KMS-11 (cell line): ENCODE measurements at regions not wholly inside any gene's neighbourhood (a gene's known extent, or its start where the extent isn't known, plus 50 kb on each side); places are given as distances from the start of the nearest gene placed in this dataset.

Experiments
- H2AFZ ChIP-seq: fragments of 200-600 bp; sonication (generic); 2 replicates; pipeline ENCODE4 v1.6.1; 2016; ENCODE audit warnings: antibody characterized with exemption, mixed run types, low read depth
- H3K27ac ChIP-seq: fragments of 200-600 bp; sonication (generic); 2 replicates; pipeline ENCODE4 v1.6.1; 2016; ENCODE audit warnings: mild to moderate bottlenecking, mixed run types
- H3K27me3 ChIP-seq: fragments of 200-600 bp; sonication (generic); 2 replicates; pipeline ENCODE4 v1.6.1; 2017; ENCODE audit warnings: mild to moderate bottlenecking, low read depth, mixed run types, moderate library complexity; ENCODE audit not compliant: insufficient read depth
- H3K36me3 ChIP-seq: fragments of 200-600 bp; sonication (generic); 2 replicates; pipeline ENCODE4 v1.6.1; 2017; ENCODE audit warnings: mild to moderate bottlenecking, mixed run types; ENCODE audit not compliant: insufficient read depth
- H3K4me1 ChIP-seq: fragments of 200-600 bp; sonication (generic); 2 replicates; pipeline ENCODE4 v1.6.1; 2016; ENCODE audit warnings: mild to moderate bottlenecking, low read depth, mixed run types; ENCODE audit not compliant: poor library complexity, severe bottlenecking
- H3K4me2 ChIP-seq: fragments of 200-600 bp; sonication (generic); 2 replicates; pipeline ENCODE4 v1.7.0; 2016; ENCODE audit warnings: mild to moderate bottlenecking, mixed run types
- H3K4me3 ChIP-seq: fragments of 200-600 bp; sonication (generic); IDR thresholded peaks from 2 replicates; pipeline ENCODE4 v1.6.1; 2017; ENCODE audit warnings: low read depth, low read length, mixed read lengths; ENCODE audit not compliant: insufficient read depth
- H3K79me2 ChIP-seq: fragments of 200-600 bp; sonication (generic); 2 replicates; pipeline ENCODE4 v1.6.1; 2016; ENCODE audit warnings: low read depth, mixed run types; ENCODE audit not compliant: insufficient read depth
- H3K9ac ChIP-seq: fragments of 200-600 bp; sonication (generic); 2 replicates; pipeline ENCODE4 v1.6.1; 2016; ENCODE audit warnings: mild to moderate bottlenecking, mixed run types
- H4K20me1 ChIP-seq: fragments of 200-600 bp; sonication (generic); 2 replicates; pipeline ENCODE4 v1.6.1; 2016; ENCODE audit warnings: mild to moderate bottlenecking, mixed run types; ENCODE audit not compliant: insufficient read depth
- TF ChIP-seq, protein P1 (sequence below): fragments of 200-600 bp; sonication (generic); conservative IDR thresholded peaks from 2 replicates; pipeline ENCODE4 v1.6.1; 2017; ENCODE audit warnings: low read depth, mild to moderate bottlenecking, antibody characterized with exemption, low read length, moderate library complexity, mixed read lengths

DNA sequence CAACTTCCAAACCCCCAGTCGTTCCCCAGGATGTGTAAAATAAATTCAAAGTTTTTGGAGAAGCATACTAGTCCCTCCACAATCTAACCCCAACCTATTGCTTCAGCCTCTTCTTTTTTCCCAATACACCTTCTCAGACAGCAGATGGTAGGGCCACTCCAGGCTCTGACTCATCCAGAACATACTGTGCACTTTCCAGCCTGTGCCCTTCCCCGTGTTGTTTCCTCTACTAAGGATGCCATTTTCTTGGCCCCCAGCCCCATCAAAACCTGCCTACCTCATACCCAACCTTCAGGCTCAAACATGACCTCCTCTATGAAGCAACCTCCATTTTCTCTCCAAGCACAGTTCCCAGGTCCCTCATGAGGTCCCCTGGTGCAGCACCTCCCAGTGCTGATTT is 669.3 kb downstream of the BCL11A start:
- H3K27ac ChIP-seq = no peak overlapping the region
- H2AFZ ChIP-seq = no peak overlapping the region
- H3K4me1 ChIP-seq = peaks cover 17% of the 10 kb centered on the region
- no peaks in the 10 kb centered on the region for H4K20me1 ChIP-seq
- H3K4me3 ChIP-seq = no peak overlapping the region
- no peak overlapping the region for H3K9ac ChIP-seq
- H3K27me3 ChIP-seq = no peaks in the 10 kb centered on the region
- TF ChIP-seq, protein P1, sequence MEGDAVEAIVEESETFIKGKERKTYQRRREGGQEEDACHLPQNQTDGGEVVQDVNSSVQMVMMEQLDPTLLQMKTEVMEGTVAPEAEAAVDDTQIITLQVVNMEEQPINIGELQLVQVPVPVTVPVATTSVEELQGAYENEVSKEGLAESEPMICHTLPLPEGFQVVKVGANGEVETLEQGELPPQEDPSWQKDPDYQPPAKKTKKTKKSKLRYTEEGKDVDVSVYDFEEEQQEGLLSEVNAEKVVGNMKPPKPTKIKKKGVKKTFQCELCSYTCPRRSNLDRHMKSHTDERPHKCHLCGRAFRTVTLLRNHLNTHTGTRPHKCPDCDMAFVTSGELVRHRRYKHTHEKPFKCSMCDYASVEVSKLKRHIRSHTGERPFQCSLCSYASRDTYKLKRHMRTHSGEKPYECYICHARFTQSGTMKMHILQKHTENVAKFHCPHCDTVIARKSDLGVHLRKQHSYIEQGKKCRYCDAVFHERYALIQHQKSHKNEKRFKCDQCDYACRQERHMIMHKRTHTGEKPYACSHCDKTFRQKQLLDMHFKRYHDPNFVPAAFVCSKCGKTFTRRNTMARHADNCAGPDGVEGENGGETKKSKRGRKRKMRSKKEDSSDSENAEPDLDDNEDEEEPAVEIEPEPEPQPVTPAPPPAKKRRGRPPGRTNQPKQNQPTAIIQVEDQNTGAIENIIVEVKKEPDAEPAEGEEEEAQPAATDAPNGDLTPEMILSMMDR = no peak
- H3K36me3 ChIP-seq = no peaks in the 10 kb centered on the region
- no peaks in the 10 kb centered on the region for H3K79me2 ChIP-seq
- no peak overlapping the region for H3K4me2 ChIP-seq

DNA sequence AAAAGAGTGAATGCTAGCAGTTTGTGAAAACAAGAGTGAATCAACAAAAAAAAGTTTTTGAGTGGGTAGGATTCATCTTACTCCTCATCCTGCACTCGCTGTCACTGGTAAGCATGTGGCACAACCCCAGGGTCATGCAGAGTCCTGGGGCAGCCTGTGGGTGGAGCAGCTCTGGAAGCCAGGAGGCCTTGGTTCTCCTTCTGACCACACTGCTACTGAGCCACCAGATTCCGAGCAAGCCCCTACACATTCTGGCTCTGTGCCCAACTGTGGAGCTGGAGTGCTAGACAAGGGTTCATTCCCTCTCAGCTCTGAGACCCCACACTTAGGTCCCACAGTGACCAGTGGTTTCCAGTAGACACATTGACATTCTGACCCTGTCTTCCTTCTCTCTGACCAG is 670.6 kb downstream of the BCL11A start:
- H3K27ac ChIP-seq = no peak overlapping the region

DNA sequence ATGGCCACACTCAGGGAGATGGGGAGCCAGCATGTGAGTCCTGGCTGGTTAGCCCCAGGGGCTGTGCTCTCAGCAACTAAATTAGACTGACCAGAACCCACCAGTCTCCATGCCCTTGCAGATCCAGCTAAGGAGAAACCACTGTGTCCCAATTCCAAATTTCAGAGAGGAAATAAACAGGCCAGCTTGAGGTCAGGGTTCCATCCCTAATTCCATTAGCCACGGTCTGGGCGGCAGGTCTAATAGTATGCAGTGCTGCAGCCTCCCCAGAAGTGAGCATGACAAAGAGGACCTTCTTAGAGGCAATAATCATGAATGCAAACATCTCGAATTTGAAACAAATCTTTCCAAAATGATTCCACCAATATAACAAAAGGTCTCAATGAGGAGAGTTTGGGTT is 671.2 kb downstream of the BCL11A start:
- Histone ChIP-seq H2AFZ (no peak overlapping the region), H3K27me3 (no peaks in the 10 kb centered on the region), H3K4me1 (peaks cover under 1% of the 10 kb centered on the region), H3K4me3 (no peak overlapping the region), H3K27ac (no peak overlapping the region), H3K9ac (no peak overlapping the region), H3K36me3 (no peaks in the 10 kb centered on the region), H3K4me2 (no peak overlapping the region), H3K79me2 (no peaks in the 10 kb centered on the region), H4K20me1 (no peaks in the 10 kb centered on the region)
- TF ChIP-seq, protein P1 = no peak

More for the DNA sequence above, 670.6 kb downstream of the BCL11A start:
- Histone ChIP-seq H3K36me3 (no peaks in the 10 kb centered on the region), H3K79me2 (no peaks in the 10 kb centered on the region), H3K9ac (no peak overlapping the region), H2AFZ (no peak overlapping the region), H3K4me3 (no peak overlapping the region), H3K4me2 (no peak overlapping the region), H3K27me3 (no peaks in the 10 kb centered on the region), H3K4me1 (peaks cover 6% of the 10 kb centered on the region), H4K20me1 (no peaks in the 10 kb centered on the region)
- TF ChIP-seq, protein P1 = no peak

DNA sequence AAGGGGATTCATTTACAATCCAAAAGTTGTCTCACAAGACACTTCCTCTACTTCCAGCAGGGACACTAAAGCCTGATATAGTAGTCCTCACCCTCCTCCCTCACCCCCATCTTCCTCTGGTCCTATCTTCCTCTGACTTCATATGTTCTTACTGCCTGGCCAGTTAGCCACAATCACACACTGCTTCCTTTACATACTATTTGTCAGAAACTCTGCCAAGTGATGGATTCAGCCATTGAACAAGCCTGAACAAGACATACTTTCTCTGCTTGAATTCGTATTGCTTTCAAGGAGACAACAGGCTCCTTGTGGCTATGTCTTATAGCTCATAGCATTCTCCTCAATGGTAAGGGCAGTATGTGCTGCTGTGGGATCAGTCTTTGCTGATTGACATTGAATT is 672.2 kb downstream of the BCL11A start:
- Histone ChIP-seq H3K4me2 (no peak overlapping the region), H2AFZ (no peak overlapping the region), H3K4me1 (no peaks in the 10 kb centered on the region), H3K27ac (no peak overlapping the region), H3K79me2 (no peaks in the 10 kb centered on the region), H4K20me1 (no peaks in the 10 kb centered on the region), H3K27me3 (no peaks in the 10 kb centered on the region), H3K36me3 (no peaks in the 10 kb centered on the region), H3K4me3 (no peak overlapping the region), H3K9ac (no peak overlapping the region)
- TF ChIP-seq, protein P1 = no peak

DNA sequence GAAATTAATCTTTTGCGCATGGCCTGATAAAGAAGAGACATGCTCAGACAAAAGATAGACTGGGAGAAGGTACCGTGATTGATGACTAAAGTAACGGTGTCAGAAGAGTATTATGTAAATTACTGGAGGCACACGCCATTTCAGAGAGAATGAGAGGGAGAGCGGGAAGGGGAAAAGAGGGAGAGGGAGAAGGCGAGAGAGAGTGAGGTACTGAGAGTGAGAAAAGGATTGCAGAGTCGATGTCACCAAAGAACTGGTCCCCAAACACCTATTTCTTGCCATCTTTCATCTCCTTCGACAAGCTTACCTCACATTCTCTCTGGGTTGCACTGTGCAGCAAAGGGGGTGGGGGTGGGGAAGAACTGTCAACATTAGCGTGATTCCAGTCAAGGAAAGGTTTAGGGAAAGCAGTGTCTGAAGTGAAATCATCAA is 673.7 kb downstream of the BCL11A start:
- Histone ChIP-seq H3K27me3 (no peaks in the 10 kb centered on the region), H2AFZ (no peak overlapping the region), H3K4me1 (no peaks in the 10 kb centered on the region), H4K20me1 (no peaks in the 10 kb centered on the region), H3K4me3 (no peak overlapping the region), H3K36me3 (no peaks in the 10 kb centered on the region), H3K79me2 (no peaks in the 10 kb centered on the region), H3K9ac (no peak overlapping the region), H3K27ac (no peak overlapping the region), H3K4me2 (no peak overlapping the region)
- TF ChIP-seq, protein P1 = no peak
